ENCODE measurements at regions not wholly inside any gene's neighbourhood (a gene's known extent, or its start where the extent isn't known, plus 50 kb on each side); places are given as distances from the start of the nearest gene placed in this dataset.

- TF ChIP-seq POLR2A (IDR thresholded peaks at IDR 0.05) = no peak
- no peak for TF ChIP-seq CTCF (IDR thresholded peaks at IDR 0.05)
Measured at GRCh38 chr13:68160466-68160865, 930.3 kb upstream of the PCDH9 start.
